ENCODE measurements at regions not wholly inside any gene's neighbourhood (a gene's known extent, or its start where the extent isn't known, plus 50 kb on each side); places are given as distances from the start of the nearest gene placed in this dataset.

DNA sequence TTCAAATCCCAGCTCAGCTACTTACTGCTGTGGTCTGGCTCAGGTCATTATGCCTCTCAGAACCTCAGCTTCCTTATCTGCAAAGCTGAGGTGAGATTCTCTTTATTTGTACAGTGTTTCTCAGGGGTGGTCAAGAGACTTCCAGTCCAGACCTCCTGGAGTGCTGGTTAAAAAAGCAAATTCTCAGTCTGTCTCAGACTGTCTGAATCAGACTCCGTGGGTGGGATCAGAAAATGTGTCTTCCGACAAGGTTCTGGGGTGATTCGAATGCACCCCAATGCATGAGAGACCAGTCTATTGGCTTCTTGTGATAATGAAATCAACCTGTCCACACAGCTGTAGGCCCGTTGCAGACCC is 137.7 kb upstream of the SMIM23 start:
- Histone ChIP-seq H4K91ac (ENCODE audit: insufficient read depth, low read depth, low read length) (no peak overlapping the region), H3K9ac (ENCODE audit: low read depth, low read length) (no peak overlapping the region), H2AK5ac (ENCODE audit: low read depth, low read length) (no peak overlapping the region), H3K4me1 (ENCODE audit: control insufficient read depth, insufficient read depth, low read length) (peaks cover 4% of the 10 kb centered on the region; the same call in 1 of the 2 replicates), H3K4ac (ENCODE audit: low read depth, low read length) (no peak overlapping the region; the same call in 1 of the 2 replicates), H3K9me1 (ENCODE audit: insufficient read depth, low read length) (no peaks in the 10 kb centered on the region; the same call in 1 of the 2 replicates), H3K27me3 (ENCODE audit: control insufficient read depth, insufficient read depth, low read length) (peaks cover 4% of the 10 kb centered on the region; the same call in 1 of the 2 replicates), H3K4me2 (ENCODE audit: low read depth, low read length) (no peak overlapping the region), H2BK120ac (ENCODE audit: low read depth, low read length) (no peak overlapping the region), H3K56ac (ENCODE audit: extremely low read depth, insufficient read depth, low read length) (no peak overlapping the region), H3K23ac (ENCODE audit: low read depth, low read length) (no peak overlapping the region), H3K18ac (ENCODE audit: low read depth, low read length) (no peak overlapping the region), H2BK5ac (ENCODE audit: low read depth, low read length, poor library complexity, severe bottlenecking) (no peak overlapping the region), H3K14ac (replicated peaks; ENCODE audit: low read depth, low read length) (no peak overlapping the region), H2BK15ac (ENCODE audit: low read depth, low read length) (no peak overlapping the region), H2AFZ (replicated peaks; ENCODE audit: low read length, poor library complexity) (peak overlapping the region; percentile 81), H3K36me3 (ENCODE audit: control insufficient read depth, insufficient read depth, low read length) (no peaks in the 10 kb centered on the region), H4K8ac (ENCODE audit: low read depth in 2 of 2, low read length in 2 of 2) (no peak overlapping the region; a peak in 1 of 4 replicates), H3K9me3 (ENCODE audit: control insufficient read depth, insufficient read depth, low read length) (no peaks in the 10 kb centered on the region), H3K4me3 (ENCODE audit: insufficient read depth, low read depth, low read length) (no peak overlapping the region), H3K27ac (ENCODE audit: insufficient read depth, low read length) (no peak overlapping the region), H3K79me1 (ENCODE audit: low read depth in 1 of 2, low read length in 2 of 2) (no peaks in the 10 kb centered on the region), H2AK9ac (replicated peaks; ENCODE audit: low read depth, low read length, poor library complexity) (no peak overlapping the region), H2BK20ac (ENCODE audit: low read depth, low read length) (no peak overlapping the region), H4K5ac (ENCODE audit: low read depth, low read length) (no peak overlapping the region), H4K20me1 (ENCODE audit: insufficient read depth, low read length) (no peaks in the 10 kb centered on the region)
- peak; percentile 17 for DNase-seq
- ChIA-PET POLR2A (ENCODE audit: unreplicated experiment) (no interaction called here), CTCF (interaction anchor here (1.6 kb wide), 1 partner anchor 10 kb away, joined by 3 read pairs; no protein-coding TSS in a partner anchor)
- dilution Hi-C loops (cut with HindIII; ENCODE audit: low sequenced_read_pairs, unreplicated experiment): no loop called here
- WGBS, 2 experiments (ENCODE audit: extremely low coverage in 2 of 2, insufficient read length in 1 of 2): 83% methylated on average over 1 of the region's 4 CpGs; no CpG with 5 or more reads in 1 of the 2 experiments
- no peak; the same call in 1 of the 2 replicates for ATAC-seq (ENCODE audit: low read depth)
- in situ Hi-C loops (cut with MboI; ENCODE audit: low sequenced_read_pairs): no loop called here
- intact Hi-C loops (cut with micrococcal nuclease): no loop called here
- TF ChIP-seq, protein P1, sequence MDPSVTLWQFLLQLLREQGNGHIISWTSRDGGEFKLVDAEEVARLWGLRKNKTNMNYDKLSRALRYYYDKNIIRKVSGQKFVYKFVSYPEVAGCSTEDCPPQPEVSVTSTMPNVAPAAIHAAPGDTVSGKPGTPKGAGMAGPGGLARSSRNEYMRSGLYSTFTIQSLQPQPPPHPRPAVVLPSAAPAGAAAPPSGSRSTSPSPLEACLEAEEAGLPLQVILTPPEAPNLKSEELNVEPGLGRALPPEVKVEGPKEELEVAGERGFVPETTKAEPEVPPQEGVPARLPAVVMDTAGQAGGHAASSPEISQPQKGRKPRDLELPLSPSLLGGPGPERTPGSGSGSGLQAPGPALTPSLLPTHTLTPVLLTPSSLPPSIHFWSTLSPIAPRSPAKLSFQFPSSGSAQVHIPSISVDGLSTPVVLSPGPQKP (IDR thresholded peaks at IDR 0.05; ENCODE audit: borderline replicate concordance, low read depth, low read length): no peak
- TF ChIP-seq RCOR1 (IDR thresholded peaks at IDR 0.05; ENCODE audit: insufficient replicate concordance, low read length) (no peak), MAZ (IDR thresholded peaks at IDR 0.05; ENCODE audit: borderline replicate concordance, low read depth, low read length) (no peak), NFE2L2 (IDR thresholded peaks at IDR 0.05; ENCODE audit: low read depth, low read length) (no peak), MAFK (IDR thresholded peaks at IDR 0.05; ENCODE audit: low read depth, low read length) (no peak), SMC3 (IDR thresholded peaks at IDR 0.05; ENCODE audit: low read depth, low read length) (no peak), CEBPB (IDR thresholded peaks at IDR 0.05; ENCODE audit: low read depth, low read length) (no peak)
- no TSS peak for BruUV-seq (replicated peaks)
